Heart left ventricle (tissue), 16 donors: ENCODE measurements at regions not wholly inside any gene's neighbourhood (a gene's known extent, or its start where the extent isn't known, plus 50 kb on each side); places are given as distances from the start of the nearest gene placed in this dataset.
A peak's percentile ranks its signal among the peaks of the same experiment; 100 is the strongest.

Source experiments
- ATAC-seq, 4 donors: fragments of 200-7000 bp; cut with Tn5 transposase; one replicate each; pipeline ENCODE4 v1.9.1; 2020 to 2022; ENCODE audit warnings: moderate library complexity in 4 of 4, mild to moderate bottlenecking in 3 of 4, moderate number of reproducible peaks in 1 of 4
- DNase-seq, 5 donors: peaks; one replicate each; pipeline ENCODE4 v3.0.0-alpha.2; 2020
- H3K27ac ChIP-seq, 12 donors: fragments of 200-600 bp; sonication (generic) in 4 of 12; one replicate each; pipeline versions ENCODE4 v1.5.0 to v1.8.0; 2016 to 2022; ENCODE audit warnings: mild to moderate bottlenecking in 2 of 12
- H3K27me3 ChIP-seq, 9 donors: fragments of 200-600 bp; sonication (generic) in 2 of 9; one replicate each; pipeline versions ENCODE4 v1.5.1 to v1.8.0; 2016 to 2022; ENCODE audit warnings: mild to moderate bottlenecking in 3 of 9
- H3K36me3 ChIP-seq, 9 donors: fragments of 200-600 bp; sonication (generic) in 2 of 9; one replicate each; pipeline versions ENCODE4 v1.5.0 to v1.8.0; 2018 to 2022; ENCODE audit warnings: mild to moderate bottlenecking in 2 of 9
- H3K4me1 ChIP-seq, 12 donors: fragments of 200-600 bp; sonication (generic) in 4 of 12; one replicate each; pipeline versions ENCODE4 v1.5.0 to v1.8.0; 2016 to 2022; ENCODE audit warnings: mild to moderate bottlenecking in 3 of 12
- H3K4me3 ChIP-seq, 12 donors: fragments of 200-600 bp; sonication (generic) in 4 of 12; one replicate each; pipeline versions ENCODE4 v1.5.0 to v1.8.0; 2017 to 2022; ENCODE audit warnings: mild to moderate bottlenecking in 9 of 12, moderate library complexity in 4 of 12
- H3K9me3 ChIP-seq, 12 donors: fragments of 200-600 bp; sonication (generic) in 4 of 12; one replicate each; pipeline versions ENCODE4 v1.5.0 to v1.8.0; 2016 to 2022; ENCODE audit warnings: mild to moderate bottlenecking in 1 of 12
- POLR2A ChIP-seq, 2 donors: fragments of 450-650 bp; IDR thresholded peaks; one replicate each; pipeline ENCODE4 v1.6.1; 2017; ENCODE audit warnings: antibody characterized with exemption in 2 of 2, mild to moderate bottlenecking in 2 of 2, moderate library complexity in 2 of 2
- whole genome bisulfite sequencing, 4 donors: extraction: QIAGEN DNeasy Blood & Tissue Kit in 2 of 4; methylation state at CpG; one replicate each; pipeline versions ENCODE4 v1.1.5 to v1.1.7; 2013 to 2018; 5-methylcytosine and 5-hydroxymethylcytosine counted together
- intact Hi-C, 10 donors: fragments of 100-400 bp; cut with DNase I; formaldehyde crosslinking; loops; one replicate each; pipeline versions ENCODE4 v1.11.1 to v1.14.2; 2022
- TF ChIP-seq, protein P1 (sequence below), 12 donors: fragments of 200-600 bp; sonication (generic) in 4 of 12; IDR thresholded peaks; one replicate each; pipeline versions ENCODE4 v1.5.0 to v1.8.0; 2018 to 2022; ENCODE audit warnings: antibody characterized with exemption in 12 of 12, mild to moderate bottlenecking in 5 of 12
- donor health status: ischemic (EF 13 %, LVEDD 7.1; RV severe dilation, severe dysfunction).
- donor health status: healthy with polysubstance abuse.
- donor health status: DM: no; HTN: yes; CAD: no.
- donor health status: DM: no; HTN: no; CAD: no.
- donor health status: ischemic (EF 25% LVEDD 6.9; RV normal size, moderate dysfunction).
- donor health status: ischemic (EF 25% LVEDD 5.7; RV mildly dilated, moderate dysfunction).
- donor health status: healthy.
- donor health status: DM: yes; HTN: yes; CAD: no.
- donor health status: ischemic (EF 35%, LVEDD 5.7; RV mildly dilated, moderate dysfunction).
- donor health status: nonischemic (EF 11% LVEDD 7.7; RV severe dilation, severe dysfunction).
- donor health status: DM: yes; HTN: yes; CAD: no.
- donor health status: PGD.
- donor health status: ischemic (EF 29% LVEDD 5.4; RV normal size, mild dysfunction).
- donor health status: nonischemic (EF 23%, LVEDD 6.1; RV moderate dilation, normal function).

- TF ChIP-seq, protein P1, sequence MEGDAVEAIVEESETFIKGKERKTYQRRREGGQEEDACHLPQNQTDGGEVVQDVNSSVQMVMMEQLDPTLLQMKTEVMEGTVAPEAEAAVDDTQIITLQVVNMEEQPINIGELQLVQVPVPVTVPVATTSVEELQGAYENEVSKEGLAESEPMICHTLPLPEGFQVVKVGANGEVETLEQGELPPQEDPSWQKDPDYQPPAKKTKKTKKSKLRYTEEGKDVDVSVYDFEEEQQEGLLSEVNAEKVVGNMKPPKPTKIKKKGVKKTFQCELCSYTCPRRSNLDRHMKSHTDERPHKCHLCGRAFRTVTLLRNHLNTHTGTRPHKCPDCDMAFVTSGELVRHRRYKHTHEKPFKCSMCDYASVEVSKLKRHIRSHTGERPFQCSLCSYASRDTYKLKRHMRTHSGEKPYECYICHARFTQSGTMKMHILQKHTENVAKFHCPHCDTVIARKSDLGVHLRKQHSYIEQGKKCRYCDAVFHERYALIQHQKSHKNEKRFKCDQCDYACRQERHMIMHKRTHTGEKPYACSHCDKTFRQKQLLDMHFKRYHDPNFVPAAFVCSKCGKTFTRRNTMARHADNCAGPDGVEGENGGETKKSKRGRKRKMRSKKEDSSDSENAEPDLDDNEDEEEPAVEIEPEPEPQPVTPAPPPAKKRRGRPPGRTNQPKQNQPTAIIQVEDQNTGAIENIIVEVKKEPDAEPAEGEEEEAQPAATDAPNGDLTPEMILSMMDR (IDR thresholded peaks at IDR 0.05) = peak in 2 of 12 donors; percentile 11 to 16
- TF ChIP-seq POLR2A (IDR thresholded peaks at IDR 0.05) = no peak
- H3K4me3 ChIP-seq = no peak overlapping the region
- WGBS, 4 donors = 50 to 80% (median 73%) methylated on average over 1 of the region's 1 CpG
- H3K4me1 ChIP-seq = no peaks in the 10 kb centered on the region
- intact Hi-C loops = no loop called here
- H3K36me3 ChIP-seq = no peaks in the 10 kb centered on the region
- ATAC-seq = no peak
- H3K9me3 ChIP-seq = peaks cover 0 to 10% (median 0%) of the 10 kb centered on the region in 12 donors
- no peaks in the 10 kb centered on the region for H3K27me3 ChIP-seq
- no peak overlapping the region for H3K27ac ChIP-seq
- DNase-seq = no peak
Observed at GRCh38 chr13:71320452-71320851, 546.6 kb downstream of the DACH1 start.

GRCh38 chr13:71316792-71317363 lies 550.1 kb downstream of the DACH1 start:
- no peaks in the 10 kb centered on the region for H3K27me3 ChIP-seq
- H3K4me1 ChIP-seq = no peaks in the 10 kb centered on the region
- H3K36me3 ChIP-seq = no peaks in the 10 kb centered on the region
- no peak overlapping the region for H3K4me3 ChIP-seq
- 63 to 73% (median 69%) methylated on average over 3 of the region's 3 CpGs for WGBS, 4 donors
- H3K27ac ChIP-seq = no peak overlapping the region
- no peak for DNase-seq
- intact Hi-C loops = no loop called here
- no peak for ATAC-seq
- TF ChIP-seq, protein P1 (IDR thresholded peaks at IDR 0.05) = no peak
- TF ChIP-seq POLR2A (IDR thresholded peaks at IDR 0.05) = no peak
- peaks cover 0 to 10% (median 0%) of the 10 kb centered on the region in 12 donors for H3K9me3 ChIP-seq

- H3K4me1 ChIP-seq = no peaks in the 10 kb centered on the region
- no peak overlapping the region for H3K27ac ChIP-seq
- no peaks in the 10 kb centered on the region for H3K27me3 ChIP-seq
- DNase-seq = no peak
- H3K4me3 ChIP-seq = no peak overlapping the region
- no peaks in the 10 kb centered on the region for H3K36me3 ChIP-seq
- intact Hi-C loops = no loop called here
- no peaks in the 10 kb centered on the region for H3K9me3 ChIP-seq
- ATAC-seq = no peak
- no peak for TF ChIP-seq POLR2A (IDR thresholded peaks at IDR 0.05)
- TF ChIP-seq, protein P1 (IDR thresholded peaks at IDR 0.05) = no peak
Observed at GRCh38 chr13:71312923-71313322, 554.1 kb downstream of the DACH1 start.

GRCh38 chr13:71309905-71310304 lies 557.1 kb downstream of the DACH1 start:
- intact Hi-C loops = loop anchor here in 1 of 10 donors (10.0 kb wide), 1 partner anchor 575 kb away; no protein-coding TSS in a partner anchor
- H3K4me3 ChIP-seq = peak overlapping the region in 3 of 12 donors; percentile 4 to 35 (median 25)
- H3K36me3 ChIP-seq = no peaks in the 10 kb centered on the region
- TF ChIP-seq, protein P1 (IDR thresholded peaks at IDR 0.05) = no peak
- no peak for TF ChIP-seq POLR2A (IDR thresholded peaks at IDR 0.05)
- no peaks in the 10 kb centered on the region for H3K4me1 ChIP-seq
- no peaks in the 10 kb centered on the region for H3K27me3 ChIP-seq
- H3K27ac ChIP-seq = no peak overlapping the region
- no peaks in the 10 kb centered on the region for H3K9me3 ChIP-seq
- ATAC-seq = no peak
- WGBS, 4 donors = 72 to 87% (median 82%) methylated on average over 4 of the region's 4 CpGs
- DNase-seq = no peak
